Small intestine (tissue), 7 donors: ENCODE measurements at regions not wholly inside any gene's neighbourhood (a gene's known extent, or its start where the extent isn't known, plus 50 kb on each side); places are given as distances from the start of the nearest gene placed in this dataset.

Experiments
- DNase-seq, 2 donors: peaks; one replicate each; pipeline versions ENCODE4 v3.0.0 to v3.0.0-alpha.2; 2013
- FAIRE-seq: peaks from 2 replicates; lab custom pipeline; 2012; peaks lifted over from hg19 to GRCh38; lab: Jason Lieb, UNC
- H3K27ac ChIP-seq, 3 donors: one replicate each; pipeline ENCODE4 v1.5.1; 2013; ENCODE audit warnings: low read length in 2 of 3, mild to moderate bottlenecking in 2 of 3, control low read depth in 1 of 3, inconsistent platforms in 1 of 3, low read depth in 1 of 3, moderate library complexity in 1 of 3
- H3K27me3 ChIP-seq, 3 donors: one replicate each; pipeline ENCODE4 v1.6.1; 2013; ENCODE audit warnings: low read length in 3 of 3, inconsistent platforms in 1 of 3; ENCODE audit not compliant: control insufficient read depth in 3 of 3, insufficient read depth in 3 of 3
- H3K36me3 ChIP-seq, 3 donors: one replicate each; pipeline ENCODE4 v1.6.1; 2013; ENCODE audit warnings: low read length in 3 of 3, inconsistent platforms in 1 of 3, low read depth in 1 of 3, mild to moderate bottlenecking in 1 of 3, moderate library complexity in 1 of 3; ENCODE audit not compliant: control insufficient read depth in 3 of 3, insufficient read depth in 2 of 3
- H3K4me1 ChIP-seq, 3 donors: one replicate each; pipeline ENCODE4 v1.6.1; 2013; ENCODE audit warnings: low read length in 2 of 3, inconsistent platforms in 1 of 3, low read depth in 1 of 3, mild to moderate bottlenecking in 1 of 3, moderate library complexity in 1 of 3; ENCODE audit not compliant: control insufficient read depth in 3 of 3, insufficient read depth in 2 of 3
- H3K4me3 ChIP-seq, 3 donors: one replicate each; pipeline ENCODE4 v1.5.1; 2013; ENCODE audit warnings: low read length in 3 of 3, control low read depth in 1 of 3, inconsistent platforms in 1 of 3, low read depth in 1 of 3, mild to moderate bottlenecking in 1 of 3, moderate library complexity in 1 of 3
- H3K9me3 ChIP-seq, 2 donors: one replicate each; pipeline ENCODE4 v1.6.1; 2013; ENCODE audit warnings: low read depth in 1 of 2, low read length in 1 of 2; ENCODE audit not compliant: control insufficient read depth in 2 of 2, insufficient read depth in 1 of 2
- WGBS, 3 donors: extraction: QIAGEN DNeasy Blood & Tissue Kit; methylation state at CpG; one replicate each; pipeline ENCODE4 v1.1.7; 2013; 5-methylcytosine and 5-hydroxymethylcytosine counted together
- donor health status: healthy with polysubstance abuse.
- donor health status: control.
- donor health status: control.
- donor health status: Bipolar disorder and iron deficiency.
- donor health status: healthy.

DNA sequence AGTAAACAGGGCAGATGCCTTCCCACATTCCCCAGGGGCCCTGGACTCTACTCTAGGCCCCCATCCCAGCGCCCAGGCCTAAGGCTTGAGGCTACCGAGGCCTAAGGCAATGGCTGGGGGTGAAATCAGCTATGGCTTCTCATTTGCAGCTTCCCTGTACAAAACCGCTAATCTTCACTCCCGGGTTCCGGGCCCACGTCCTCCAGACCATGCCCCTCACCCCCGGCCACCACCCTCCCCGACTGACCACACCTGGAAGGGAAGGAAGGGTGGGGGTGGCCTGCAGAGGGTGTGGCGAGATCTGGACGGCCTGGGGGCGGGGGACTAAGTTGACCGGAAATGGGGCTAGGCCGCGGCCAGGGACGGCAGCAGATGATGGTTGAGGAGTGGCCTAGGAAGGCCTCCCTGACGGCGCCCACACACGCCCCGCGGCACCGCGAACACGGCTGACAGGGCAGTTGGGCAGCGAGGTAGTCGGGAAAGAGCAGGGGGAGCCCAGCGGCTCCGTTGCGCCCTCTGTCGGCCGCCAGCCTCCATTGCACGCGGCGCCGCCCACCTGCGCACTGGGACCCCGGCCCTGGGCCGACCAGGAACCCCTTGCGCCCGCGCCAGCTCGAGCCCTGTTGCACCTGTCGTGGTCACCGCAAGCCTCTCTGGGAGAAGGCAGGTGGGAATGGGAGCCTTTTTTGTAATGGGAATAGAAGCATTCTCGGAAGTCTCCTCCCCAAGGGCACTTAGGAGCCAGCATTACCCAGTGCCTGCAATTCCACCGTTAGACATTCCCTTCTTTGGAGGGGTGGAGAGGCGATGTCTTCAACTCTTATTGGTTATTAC, 95.9 kb upstream of the CALM2 start:
- H3K27me3 ChIP-seq = no peaks in the 10 kb centered on the region
- peaks cover 0 to 3% of the 10 kb centered on the region in 2 donors for H3K9me3 ChIP-seq
- peak overlapping the region; percentile 10 to 47 (median 43) for H3K4me3 ChIP-seq
- H3K36me3 ChIP-seq = peaks cover 0 to 3% (median 0%) of the 10 kb centered on the region in 3 donors
- WGBS, 3 donors = 9 to 10% (median 9%) methylated on average over 33 to 46 of the region's 46 CpGs
- H3K4me1 ChIP-seq = peaks cover 3 to 52% (median 11%) of the 10 kb centered on the region in 3 donors
- no peak for FAIRE-seq
- peak; percentile 76 to 83 for DNase-seq
- H3K27ac ChIP-seq = peak overlapping the region; percentile 87 to 92 (median 87)

DNA sequence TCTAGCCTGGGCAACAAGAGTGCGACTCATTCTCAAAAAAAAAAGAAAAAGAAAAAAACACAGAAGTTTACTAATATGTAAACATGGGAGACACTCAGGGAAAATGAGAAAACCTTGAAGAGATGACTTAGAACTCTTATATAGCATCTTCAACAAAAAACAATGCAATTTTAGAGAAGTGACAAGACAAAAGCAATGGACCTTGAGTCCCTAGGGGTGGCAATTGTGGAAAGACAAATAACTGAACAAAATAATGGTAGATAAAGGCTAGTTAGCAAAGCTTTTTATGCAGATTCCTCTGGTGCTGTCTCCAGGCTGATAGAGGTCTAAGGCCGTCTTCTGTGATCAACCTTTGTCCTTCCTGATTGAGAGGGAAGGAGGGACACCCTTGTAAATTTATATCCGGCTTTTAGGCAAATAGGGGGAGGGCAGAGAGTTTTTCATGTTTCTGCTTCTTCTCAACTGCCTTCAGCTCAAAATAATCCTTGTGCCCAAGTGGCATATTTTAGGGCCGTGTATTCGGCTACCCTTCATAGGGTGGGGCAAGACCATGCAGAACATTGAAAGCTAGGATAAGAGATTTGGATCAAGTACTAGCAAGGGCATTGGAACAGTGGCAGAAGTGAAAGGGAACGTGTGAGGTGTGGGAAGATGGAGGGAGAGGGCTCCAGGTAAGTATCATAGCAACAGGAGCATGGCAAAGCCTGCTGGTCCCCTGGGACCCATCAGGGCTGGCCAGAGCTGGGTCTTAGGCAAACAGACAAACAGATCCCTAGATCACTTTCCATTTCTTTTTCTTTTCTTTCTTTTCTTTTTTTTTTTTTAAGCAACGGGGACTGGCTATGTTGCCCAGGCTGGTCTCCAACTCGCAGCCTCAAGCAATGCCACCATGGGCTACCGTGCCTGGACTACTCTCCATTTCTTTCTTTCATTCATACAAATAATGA, 95.0 kb upstream of the CALM2 start:
- DNase-seq (peak; percentile 70 to 80), FAIRE-seq (no peak)
- peaks cover 3 to 58% (median 11%) of the 10 kb centered on the region in 3 donors for H3K4me1 ChIP-seq
- peaks cover 0 to 3% (median 0%) of the 10 kb centered on the region in 3 donors for H3K36me3 ChIP-seq
- WGBS, 3 donors = 42 to 67% (median 59%) methylated on average over 8 to 9 of the region's 9 CpGs
- peak overlapping the region in 1 of 3 donors; percentile 47 for H3K4me3 ChIP-seq
- peak overlapping the region; percentile 87 to 92 (median 87) for H3K27ac ChIP-seq
- H3K27me3 ChIP-seq = no peaks in the 10 kb centered on the region
- peaks cover 0 to 3% of the 10 kb centered on the region in 2 donors for H3K9me3 ChIP-seq

DNA sequence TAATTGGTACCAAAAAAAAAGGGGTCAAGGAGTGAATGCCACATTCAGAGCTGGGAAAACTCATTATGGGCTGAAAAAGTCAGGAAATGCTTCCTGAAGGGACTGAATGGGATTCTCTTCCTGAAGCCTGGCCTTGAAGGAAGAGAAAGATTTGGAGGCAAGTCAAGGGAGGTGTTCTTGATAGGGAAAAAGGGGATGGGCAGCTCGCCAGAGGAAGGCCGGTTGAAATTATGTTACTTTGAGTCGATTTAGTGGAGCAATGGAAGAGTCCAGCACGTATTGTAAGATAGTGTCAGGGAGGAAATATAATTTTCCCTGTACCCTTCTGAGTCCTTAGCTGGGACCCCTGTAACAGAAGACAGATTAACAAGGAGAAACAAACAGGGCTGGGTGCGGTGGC, 94.1 kb upstream of the CALM2 start:
- FAIRE-seq (no peak), DNase-seq (no peak)
- Histone ChIP-seq H3K4me1 (peaks cover 3 to 64% (median 11%) of the 10 kb centered on the region in 3 donors), H3K9me3 (peaks cover 0 to 3% of the 10 kb centered on the region in 2 donors), H3K36me3 (peaks cover 0 to 3% (median 0%) of the 10 kb centered on the region in 3 donors), H3K27ac (peak overlapping the region; percentile 85 to 92 (median 87)), H3K27me3 (no peaks in the 10 kb centered on the region), H3K4me3 (no peak overlapping the region)
- 53 to 72% (median 63%) methylated on average over 5 of the region's 5 CpGs for WGBS, 3 donors

DNA sequence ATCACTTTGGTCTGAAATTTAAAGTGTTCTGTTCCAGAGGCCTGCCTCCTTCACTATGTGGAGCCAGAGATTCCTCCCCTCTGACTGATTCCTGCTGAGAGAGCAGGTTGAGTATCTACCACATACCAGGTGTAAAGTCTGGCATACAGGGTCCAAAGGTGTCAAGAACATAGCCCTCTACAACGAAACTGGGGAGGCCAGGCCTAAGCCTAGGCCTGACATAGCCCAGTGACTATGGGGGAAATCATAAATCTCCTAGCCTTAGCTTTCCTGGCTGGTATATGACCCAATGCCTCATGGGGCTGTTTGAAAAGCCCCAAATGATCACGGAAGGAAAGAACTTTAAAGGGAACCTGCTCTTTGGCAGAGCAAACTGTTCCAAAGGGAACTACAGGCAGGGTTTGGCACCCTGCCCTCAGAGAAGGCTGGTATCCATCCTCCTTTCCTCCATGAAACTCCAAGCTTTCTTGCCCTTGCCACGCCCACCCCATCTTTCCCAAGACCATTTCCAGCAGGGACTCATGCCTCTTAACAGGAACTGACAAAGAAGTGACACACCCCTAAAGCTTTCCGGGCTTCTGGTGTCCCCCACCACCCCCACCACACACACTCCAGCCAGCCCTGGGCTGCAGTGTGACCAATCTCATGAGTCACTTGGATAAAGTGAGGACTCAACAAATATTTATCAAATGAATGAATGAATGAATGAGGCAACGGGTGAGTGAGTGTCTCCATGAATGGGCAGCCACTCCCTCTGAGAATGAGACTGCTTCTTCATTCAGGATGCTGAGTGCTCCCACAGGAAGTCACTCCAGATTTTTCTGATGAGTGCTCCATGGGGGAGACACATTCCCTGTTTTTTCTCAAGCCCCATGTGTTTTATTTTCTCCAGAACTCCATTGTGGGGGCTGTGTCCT, 93.3 kb upstream of the CALM2 start:
- Histone ChIP-seq H3K27me3 (no peaks in the 10 kb centered on the region), H3K27ac (peak overlapping the region; percentile 85 to 92 (median 87)), H3K9me3 (peaks cover 0 to 3% of the 10 kb centered on the region in 2 donors), H3K4me3 (no peak overlapping the region), H3K4me1 (peaks cover 3 to 72% (median 11%) of the 10 kb centered on the region in 3 donors), H3K36me3 (peaks cover 0 to 3% (median 0%) of the 10 kb centered on the region in 3 donors)
- 20 to 40% (median 36%) methylated on average over 5 of the region's 5 CpGs for WGBS, 3 donors
- DNase-seq (peak; percentile 83 to 88), FAIRE-seq (no peak)

DNA sequence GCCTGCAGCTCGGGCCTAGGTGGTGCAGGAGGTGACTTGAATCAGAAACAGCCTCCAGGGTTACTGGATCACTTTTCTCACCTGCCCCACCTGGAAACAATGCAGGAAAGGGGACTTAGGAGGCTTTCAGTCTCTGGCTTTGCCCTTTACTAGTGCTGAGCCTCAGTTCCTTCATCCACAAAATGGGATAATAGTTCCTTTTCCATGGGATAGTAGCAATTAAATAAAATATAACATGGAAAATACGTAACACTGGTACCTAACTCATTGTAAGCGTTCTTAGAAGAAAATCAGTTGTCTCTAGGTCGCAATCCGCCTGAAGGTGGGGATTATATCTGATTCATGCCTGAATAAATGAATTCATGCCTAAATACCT, 91.4 kb upstream of the CALM2 start:
- FAIRE-seq (no peak), DNase-seq (no peak)
- Histone ChIP-seq H3K36me3 (no peaks in the 10 kb centered on the region), H3K4me3 (no peak overlapping the region), H3K27me3 (no peaks in the 10 kb centered on the region), H3K9me3 (peaks cover 0 to 3% of the 10 kb centered on the region in 2 donors), H3K27ac (peak overlapping the region in 1 of 3 donors; percentile 57), H3K4me1 (peaks cover 3 to 72% (median 11%) of the 10 kb centered on the region in 3 donors)
- 92 to 94% (median 93%) methylated on average over 5 of the region's 5 CpGs for WGBS, 3 donors

DNA sequence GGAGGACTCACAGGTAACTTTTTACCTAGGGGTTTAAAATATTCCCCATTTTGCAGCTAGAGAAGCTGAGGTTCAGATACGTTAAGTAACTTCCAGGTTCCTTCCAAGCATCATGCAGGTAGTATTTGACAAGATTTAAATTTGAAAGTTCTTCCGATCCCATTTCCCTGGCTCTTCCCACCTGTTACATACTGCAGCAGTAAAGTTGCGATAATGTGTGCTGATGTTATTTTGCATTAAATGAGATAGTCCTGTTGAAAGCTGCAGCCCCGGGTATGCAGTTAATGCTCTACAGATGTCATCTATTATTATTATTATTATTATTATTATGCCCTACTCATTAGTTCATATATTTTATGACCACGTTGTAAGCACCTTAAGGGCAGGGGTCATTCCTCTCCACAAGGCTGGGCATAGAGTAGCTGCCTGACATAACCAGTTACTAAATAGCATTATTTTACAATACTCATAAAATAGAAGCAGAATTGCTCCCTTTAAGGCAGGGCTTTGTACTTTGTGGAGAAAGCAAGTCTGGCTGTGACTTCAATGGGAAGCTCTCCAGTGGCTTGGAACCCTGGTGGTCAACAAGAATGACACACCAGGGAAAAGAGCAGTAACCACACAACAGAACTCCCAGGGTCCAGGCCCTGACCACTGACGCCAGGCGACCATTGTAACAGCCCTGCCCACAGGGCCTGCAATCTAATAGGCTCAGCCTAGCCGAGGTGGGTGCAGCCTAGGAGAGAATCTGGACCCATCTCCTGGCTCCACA, 90.8 kb upstream of the CALM2 start:
- 76 to 89% (median 81%) methylated on average over 8 of the region's 8 CpGs for WGBS, 3 donors
- Histone ChIP-seq H3K36me3 (no peaks in the 10 kb centered on the region), H3K4me3 (no peak overlapping the region), H3K27ac (peak overlapping the region in 1 of 3 donors; percentile 57), H3K27me3 (no peaks in the 10 kb centered on the region), H3K9me3 (peaks cover 0 to 3% of the 10 kb centered on the region in 2 donors), H3K4me1 (peaks cover 3 to 70% (median 11%) of the 10 kb centered on the region in 3 donors)
- FAIRE-seq (no peak), DNase-seq (peak in 1 of 2 donors; percentile 62)

DNA sequence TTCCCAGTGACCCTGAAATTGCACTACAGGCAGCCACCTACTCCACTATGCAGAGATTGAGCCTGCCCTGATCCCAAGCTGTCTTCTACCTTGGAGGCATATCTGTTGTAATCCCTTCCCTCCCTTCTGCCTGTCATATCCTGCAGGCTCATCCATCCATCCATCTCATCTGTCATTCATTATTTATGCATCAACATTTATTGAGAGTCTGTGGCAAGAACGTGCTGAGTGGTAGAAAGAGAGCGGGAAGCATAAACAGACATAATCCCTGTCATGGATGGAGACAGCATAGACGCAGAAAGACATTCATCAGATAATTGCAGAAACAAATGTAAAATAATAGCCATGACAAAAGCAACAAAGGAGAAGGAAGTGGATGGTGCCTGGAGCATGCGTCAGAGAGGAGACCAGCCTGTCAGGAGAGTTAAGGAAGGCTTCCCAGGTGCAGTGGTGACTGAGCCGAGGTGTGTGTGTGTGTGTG, 89.5 kb upstream of the CALM2 start:
- peaks cover 0 to 62% (median 6%) of the 10 kb centered on the region in 3 donors for H3K4me1 ChIP-seq
- WGBS, 3 donors = 69 to 73% (median 72%) methylated on average over 5 of the region's 5 CpGs
- FAIRE-seq = no peak
- H3K36me3 ChIP-seq = no peaks in the 10 kb centered on the region
- H3K27me3 ChIP-seq = no peaks in the 10 kb centered on the region
- no peaks in the 10 kb centered on the region for H3K9me3 ChIP-seq
- no peak for DNase-seq
- H3K27ac ChIP-seq = peak overlapping the region in 1 of 3 donors; percentile 35
- no peak overlapping the region for H3K4me3 ChIP-seq
